ENCODE measurements at regions not wholly inside any gene's neighbourhood (a gene's known extent, or its start where the extent isn't known, plus 50 kb on each side); places are given as distances from the start of the nearest gene placed in this dataset.
A peak's percentile ranks its signal among the peaks of the same experiment; 100 is the strongest.

DNA sequence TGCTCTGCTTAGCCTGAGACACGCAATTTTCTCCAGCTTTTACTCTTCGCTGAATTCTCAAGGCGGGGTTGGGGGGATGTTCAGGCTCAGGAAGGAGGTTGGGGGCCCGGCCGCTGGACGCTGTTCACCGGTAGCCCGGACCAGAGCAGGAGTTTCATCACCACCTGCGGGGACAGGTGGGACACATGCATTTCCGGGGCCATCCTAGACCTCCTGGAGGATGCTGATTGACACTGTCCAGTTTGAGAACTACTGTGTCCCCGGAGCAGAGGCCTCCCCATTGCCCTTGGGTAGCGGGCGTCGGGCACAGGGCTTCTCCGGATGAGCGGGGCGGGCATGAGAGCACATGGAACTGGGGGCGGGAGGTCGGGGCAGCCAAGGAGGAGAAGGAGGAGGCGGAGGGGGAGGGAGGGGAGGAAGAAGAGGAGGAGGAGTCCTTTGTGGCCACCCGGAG lies 144.0 kb upstream of the GRK3 start:
- Histone ChIP-seq H3K4me2 (ENCODE audit: low read length) (no peak overlapping the region), H3K9ac (ENCODE audit: low read length) (peak overlapping the region; percentile 29), H3K36me3 (ENCODE audit: insufficient read depth, low read length) (no peaks in the 10 kb centered on the region), H3K27me3 (ENCODE audit: insufficient read depth, low read depth, low read length) (peaks cover 49% of the 10 kb centered on the region), H2AFZ (ENCODE audit: low read depth, low read length) (no peak overlapping the region), H3K27ac (ENCODE audit: low read length) (no peak overlapping the region), H3F3A (ENCODE audit: insufficient read depth, low read length, poor library complexity, severe bottlenecking) (no peaks in the 10 kb centered on the region), H4K20me1 (ENCODE audit: insufficient read depth) (no peaks in the 10 kb centered on the region), H3K79me2 (replicated peaks; ENCODE audit: insufficient read depth, low read length) (no peaks in the 10 kb centered on the region), H3K4me3 (ENCODE audit: low read length) (peak overlapping the region; percentile 64), H3K9me2 (ENCODE audit: insufficient read depth, low read length) (no peaks in the 10 kb centered on the region), H3K9me3 (ENCODE audit: low read length) (no peaks in the 10 kb centered on the region)
- TF ChIP-seq, protein P1, sequence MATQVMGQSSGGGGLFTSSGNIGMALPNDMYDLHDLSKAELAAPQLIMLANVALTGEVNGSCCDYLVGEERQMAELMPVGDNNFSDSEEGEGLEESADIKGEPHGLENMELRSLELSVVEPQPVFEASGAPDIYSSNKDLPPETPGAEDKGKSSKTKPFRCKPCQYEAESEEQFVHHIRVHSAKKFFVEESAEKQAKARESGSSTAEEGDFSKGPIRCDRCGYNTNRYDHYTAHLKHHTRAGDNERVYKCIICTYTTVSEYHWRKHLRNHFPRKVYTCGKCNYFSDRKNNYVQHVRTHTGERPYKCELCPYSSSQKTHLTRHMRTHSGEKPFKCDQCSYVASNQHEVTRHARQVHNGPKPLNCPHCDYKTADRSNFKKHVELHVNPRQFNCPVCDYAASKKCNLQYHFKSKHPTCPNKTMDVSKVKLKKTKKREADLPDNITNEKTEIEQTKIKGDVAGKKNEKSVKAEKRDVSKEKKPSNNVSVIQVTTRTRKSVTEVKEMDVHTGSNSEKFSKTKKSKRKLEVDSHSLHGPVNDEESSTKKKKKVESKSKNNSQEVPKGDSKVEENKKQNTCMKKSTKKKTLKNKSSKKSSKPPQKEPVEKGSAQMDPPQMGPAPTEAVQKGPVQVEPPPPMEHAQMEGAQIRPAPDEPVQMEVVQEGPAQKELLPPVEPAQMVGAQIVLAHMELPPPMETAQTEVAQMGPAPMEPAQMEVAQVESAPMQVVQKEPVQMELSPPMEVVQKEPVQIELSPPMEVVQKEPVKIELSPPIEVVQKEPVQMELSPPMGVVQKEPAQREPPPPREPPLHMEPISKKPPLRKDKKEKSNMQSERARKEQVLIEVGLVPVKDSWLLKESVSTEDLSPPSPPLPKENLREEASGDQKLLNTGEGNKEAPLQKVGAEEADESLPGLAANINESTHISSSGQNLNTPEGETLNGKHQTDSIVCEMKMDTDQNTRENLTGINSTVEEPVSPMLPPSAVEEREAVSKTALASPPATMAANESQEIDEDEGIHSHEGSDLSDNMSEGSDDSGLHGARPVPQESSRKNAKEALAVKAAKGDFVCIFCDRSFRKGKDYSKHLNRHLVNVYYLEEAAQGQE (IDR thresholded peaks at IDR 0.05; ENCODE audit: borderline replicate concordance): no peak
- TF ChIP-seq SMC3 (conservative IDR thresholded peaks at IDR 0.05; ENCODE audit: poor library complexity) (no peak), TAF1 (IDR thresholded peaks at IDR 0.05; ENCODE audit: low read depth) (no peak), EZH2 (IDR thresholded peaks at IDR 0.05; ENCODE audit: borderline replicate concordance, insufficient read depth, low read length, poor library complexity, severe bottlenecking) (no peak), POLR2AphosphoS5 (IDR thresholded peaks at IDR 0.05) (no peak), RAD21 (conservative IDR thresholded peaks at IDR 0.05) (no peak), EP300 (conservative IDR thresholded peaks at IDR 0.05; ENCODE audit: poor library complexity, severe bottlenecking) (no peak), MXI1 (conservative IDR thresholded peaks at IDR 0.05; ENCODE audit: poor library complexity, severe bottlenecking) (no peak)
- TF ChIP-seq, protein P2, sequence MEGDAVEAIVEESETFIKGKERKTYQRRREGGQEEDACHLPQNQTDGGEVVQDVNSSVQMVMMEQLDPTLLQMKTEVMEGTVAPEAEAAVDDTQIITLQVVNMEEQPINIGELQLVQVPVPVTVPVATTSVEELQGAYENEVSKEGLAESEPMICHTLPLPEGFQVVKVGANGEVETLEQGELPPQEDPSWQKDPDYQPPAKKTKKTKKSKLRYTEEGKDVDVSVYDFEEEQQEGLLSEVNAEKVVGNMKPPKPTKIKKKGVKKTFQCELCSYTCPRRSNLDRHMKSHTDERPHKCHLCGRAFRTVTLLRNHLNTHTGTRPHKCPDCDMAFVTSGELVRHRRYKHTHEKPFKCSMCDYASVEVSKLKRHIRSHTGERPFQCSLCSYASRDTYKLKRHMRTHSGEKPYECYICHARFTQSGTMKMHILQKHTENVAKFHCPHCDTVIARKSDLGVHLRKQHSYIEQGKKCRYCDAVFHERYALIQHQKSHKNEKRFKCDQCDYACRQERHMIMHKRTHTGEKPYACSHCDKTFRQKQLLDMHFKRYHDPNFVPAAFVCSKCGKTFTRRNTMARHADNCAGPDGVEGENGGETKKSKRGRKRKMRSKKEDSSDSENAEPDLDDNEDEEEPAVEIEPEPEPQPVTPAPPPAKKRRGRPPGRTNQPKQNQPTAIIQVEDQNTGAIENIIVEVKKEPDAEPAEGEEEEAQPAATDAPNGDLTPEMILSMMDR (IDR thresholded peaks at IDR 0.05; ENCODE audit: poor library complexity, severe bottlenecking): no peak

DNA sequence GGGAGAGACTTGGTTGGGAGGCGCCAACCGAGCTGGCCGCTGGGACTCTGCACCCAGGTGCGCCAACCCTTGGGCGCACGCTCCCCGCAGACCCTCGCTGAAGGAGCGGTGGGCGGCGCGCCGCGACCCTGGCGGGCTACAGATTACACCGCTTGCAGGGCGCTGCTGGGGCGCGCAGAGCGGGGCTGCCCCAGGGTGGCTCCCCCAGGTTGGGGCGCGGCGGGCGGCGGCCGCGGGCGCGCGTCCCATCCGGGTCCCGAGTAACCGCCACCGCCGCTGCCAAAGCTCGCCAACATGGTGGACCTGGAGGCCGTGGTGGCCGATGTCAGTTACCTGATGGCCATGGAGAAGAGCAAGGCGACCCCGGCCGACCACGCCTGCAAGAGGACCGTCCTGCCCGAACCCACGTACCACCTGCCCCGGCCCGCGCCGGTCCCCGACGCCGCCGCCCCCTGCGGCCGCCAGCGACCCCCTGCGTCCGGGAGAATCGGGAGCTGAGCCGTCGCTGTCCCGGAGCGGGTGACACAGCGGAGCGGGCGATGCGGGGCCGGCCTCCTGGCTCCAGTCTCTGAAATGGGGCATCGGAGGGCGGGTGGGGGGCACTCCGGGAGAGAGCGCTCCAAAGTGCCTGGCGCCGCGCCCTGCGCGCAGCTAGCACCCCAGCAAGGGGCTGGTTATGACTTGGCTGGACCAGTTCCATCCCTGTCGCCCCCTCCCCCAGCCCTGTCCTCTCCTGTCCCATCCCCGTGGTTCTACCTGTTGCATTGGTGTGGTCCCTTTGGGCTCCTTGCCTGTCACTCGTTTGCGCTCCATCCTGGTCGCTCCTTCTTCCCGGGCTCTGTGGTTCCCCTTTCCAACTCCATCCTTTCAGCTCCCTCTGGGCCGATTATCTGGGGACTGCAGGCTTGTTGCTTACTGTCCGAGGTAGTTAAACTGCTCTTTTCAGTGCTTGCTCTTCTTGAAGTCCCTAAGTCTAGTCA lies 143.3 kb upstream of the GRK3 start:
- Histone ChIP-seq H2AFZ (ENCODE audit: low read depth, low read length) (no peak overlapping the region), H3K4me3 (ENCODE audit: low read length) (peak overlapping the region; percentile 64), H4K20me1 (ENCODE audit: insufficient read depth) (no peaks in the 10 kb centered on the region), H3F3A (ENCODE audit: insufficient read depth, low read length, poor library complexity, severe bottlenecking) (no peaks in the 10 kb centered on the region), H3K27me3 (ENCODE audit: insufficient read depth, low read depth, low read length) (peaks cover 49% of the 10 kb centered on the region), H3K4me2 (ENCODE audit: low read length) (no peak overlapping the region), H3K27ac (ENCODE audit: low read length) (no peak overlapping the region), H3K9me3 (ENCODE audit: low read length) (no peaks in the 10 kb centered on the region), H3K9ac (ENCODE audit: low read length) (peak overlapping the region; percentile 29), H3K36me3 (ENCODE audit: insufficient read depth, low read length) (no peaks in the 10 kb centered on the region), H3K79me2 (replicated peaks; ENCODE audit: insufficient read depth, low read length) (no peaks in the 10 kb centered on the region), H3K9me2 (ENCODE audit: insufficient read depth, low read length) (no peaks in the 10 kb centered on the region)
- TF ChIP-seq, protein P1 (IDR thresholded peaks at IDR 0.05; ENCODE audit: borderline replicate concordance): no peak
- peak; percentile 46 for TF ChIP-seq EZH2 (IDR thresholded peaks at IDR 0.05; ENCODE audit: borderline replicate concordance, insufficient read depth, low read length, poor library complexity, severe bottlenecking)
- TF ChIP-seq, protein P2 (IDR thresholded peaks at IDR 0.05; ENCODE audit: poor library complexity, severe bottlenecking): peak; percentile 31
